ENCODE measurements at regions not wholly inside any gene's neighbourhood (a gene's known extent, or its start where the extent isn't known, plus 50 kb on each side); places are given as distances from the start of the nearest gene placed in this dataset.

DNA sequence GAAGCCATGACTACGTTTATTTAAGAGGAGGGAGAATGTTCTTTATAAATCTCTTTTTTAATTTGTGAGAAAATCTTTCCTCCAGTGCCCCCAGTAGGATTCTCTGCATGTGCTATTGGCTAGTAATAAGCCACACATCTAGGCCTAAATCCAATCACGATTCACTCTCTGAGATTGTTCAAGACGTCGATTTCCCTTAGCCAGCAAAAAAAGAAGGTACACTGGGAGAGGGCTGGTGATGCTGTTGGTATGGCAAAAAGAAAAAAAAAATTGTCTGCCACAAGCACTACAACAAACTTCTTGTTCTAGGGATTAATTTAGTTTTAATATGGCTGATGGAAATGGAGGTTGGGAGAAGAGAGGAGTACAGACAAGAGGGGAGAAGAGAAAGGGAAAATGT, 130.5 kb upstream of the MROH9 start:
- dilution Hi-C loops (cut with MboI; ENCODE audit: extremely low pct_ligation_motif_present, low sequenced_read_pairs): no loop called here
- TF ChIP-seq CTCF (optimal IDR thresholded peaks at IDR 0.05 in 1 of 3, IDR thresholded peaks at IDR 0.05 in 1 of 3, conservative IDR thresholded peaks at IDR 0.05 in 1 of 3; ENCODE audit: extremely low read depth in 1 of 3, insufficient read depth in 2 of 3, low read length in 3 of 3) (no peak), EZH2 (IDR thresholded peaks at IDR 0.05; ENCODE audit: low read length) (no peak)
- Histone ChIP-seq H3K9ac (ENCODE audit: control insufficient read depth, extremely low read depth, insufficient read depth, low read length) (no peak overlapping the region), H3K79me2 (ENCODE audit: control insufficient read depth, insufficient read depth, low read length) (no peaks in the 10 kb centered on the region), H3K9me1 (ENCODE audit: control insufficient read depth, extremely low read depth, insufficient read depth, low read length) (no peaks in the 10 kb centered on the region), H4K20me1 (ENCODE audit: control insufficient read depth, extremely low read depth, insufficient read depth, low read length) (no peaks in the 10 kb centered on the region), H3K4me3 (ENCODE audit: control insufficient read depth in 2 of 3, extremely low read depth in 1 of 3, insufficient read depth in 2 of 3, low read depth in 1 of 3, low read length in 3 of 3) (no peak overlapping the region), H3K36me3 (ENCODE audit: control insufficient read depth in 2 of 2, extremely low read depth in 1 of 2, insufficient read depth in 2 of 2, low read length in 2 of 2) (no peaks in the 10 kb centered on the region), H3K27me3 (ENCODE audit: control insufficient read depth, extremely low read depth, insufficient read depth, low read length) (no peaks in the 10 kb centered on the region), H3K9me3 (ENCODE audit: control insufficient read depth, low read depth, low read length) (no peaks in the 10 kb centered on the region), H3K4me2 (ENCODE audit: control insufficient read depth, extremely low read depth, insufficient read depth, low read depth, low read length) (no peak overlapping the region), H2AFZ (ENCODE audit: control insufficient read depth, low read length) (no peak overlapping the region), H3K4me1 (ENCODE audit: control insufficient read depth, extremely low read depth, insufficient read depth, low read length) (peaks cover 7% of the 10 kb centered on the region), H3K27ac (ENCODE audit: control insufficient read depth, insufficient read depth, low read length) (no peak overlapping the region)
- DNase-seq (ENCODE audit: low read depth, low spot score) (no peak), FAIRE-seq (no peak)

GRCh38 chr1:170806961-170807360, 128.4 kb upstream of the MROH9 start:
- Histone ChIP-seq H3K27ac (ENCODE audit: control insufficient read depth, insufficient read depth, low read length) (peak overlapping the region; percentile 5), H4K20me1 (ENCODE audit: control insufficient read depth, extremely low read depth, insufficient read depth, low read length) (no peaks in the 10 kb centered on the region), H2AFZ (ENCODE audit: control insufficient read depth, low read length) (no peak overlapping the region), H3K4me2 (ENCODE audit: control insufficient read depth, extremely low read depth, insufficient read depth, low read depth, low read length) (no peak overlapping the region), H3K9me3 (ENCODE audit: control insufficient read depth, low read depth, low read length) (no peaks in the 10 kb centered on the region), H3K9me1 (ENCODE audit: control insufficient read depth, extremely low read depth, insufficient read depth, low read length) (no peaks in the 10 kb centered on the region), H3K36me3 (ENCODE audit: control insufficient read depth in 2 of 2, extremely low read depth in 1 of 2, insufficient read depth in 2 of 2, low read length in 2 of 2) (no peaks in the 10 kb centered on the region), H3K4me3 (ENCODE audit: control insufficient read depth in 2 of 3, extremely low read depth in 1 of 3, insufficient read depth in 2 of 3, low read depth in 1 of 3, low read length in 3 of 3) (no peak overlapping the region), H3K79me2 (ENCODE audit: control insufficient read depth, insufficient read depth, low read length) (no peaks in the 10 kb centered on the region), H3K4me1 (ENCODE audit: control insufficient read depth, extremely low read depth, insufficient read depth, low read length) (peaks cover 7% of the 10 kb centered on the region), H3K27me3 (ENCODE audit: control insufficient read depth, extremely low read depth, insufficient read depth, low read length) (no peaks in the 10 kb centered on the region), H3K9ac (ENCODE audit: control insufficient read depth, extremely low read depth, insufficient read depth, low read length) (no peak overlapping the region)
- DNase-seq (ENCODE audit: low read depth, low spot score) (no peak), FAIRE-seq (no peak)
- no peak for TF ChIP-seq EZH2 (IDR thresholded peaks at IDR 0.05; ENCODE audit: low read length)
- dilution Hi-C loops (cut with MboI; ENCODE audit: extremely low pct_ligation_motif_present, low sequenced_read_pairs): no loop called here

DNA sequence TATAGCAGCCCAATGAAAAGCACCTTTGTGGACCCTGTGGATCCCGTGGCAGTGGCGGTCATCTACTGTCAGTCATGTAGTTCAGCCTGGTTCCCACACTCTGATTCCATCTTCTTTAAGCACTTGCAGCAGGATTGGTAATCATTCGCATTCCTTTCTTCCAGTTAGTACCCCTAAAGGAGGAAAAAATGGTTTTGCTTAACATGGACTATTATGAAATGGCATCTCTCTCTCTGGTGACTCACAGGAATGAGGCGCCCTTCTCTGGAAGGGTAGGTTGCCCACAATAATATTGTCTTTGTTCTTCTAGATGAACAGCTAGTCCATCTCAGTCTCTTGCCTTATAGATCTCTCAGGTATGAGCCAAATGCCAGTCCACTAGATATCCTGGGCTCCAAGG, 127.9 kb upstream of the MROH9 start:
- FAIRE-seq: peak; percentile 57
- peak; percentile 11 for DNase-seq (ENCODE audit: low read depth, low spot score)

More for the DNA sequence above, 127.9 kb upstream of the MROH9 start:
- Histone ChIP-seq H2AFZ (ENCODE audit: control insufficient read depth, low read length) (no peak overlapping the region), H3K27me3 (ENCODE audit: control insufficient read depth, extremely low read depth, insufficient read depth, low read length) (no peaks in the 10 kb centered on the region), H3K9ac (ENCODE audit: control insufficient read depth, extremely low read depth, insufficient read depth, low read length) (no peak overlapping the region), H3K9me1 (ENCODE audit: control insufficient read depth, extremely low read depth, insufficient read depth, low read length) (no peaks in the 10 kb centered on the region), H3K79me2 (ENCODE audit: control insufficient read depth, insufficient read depth, low read length) (no peaks in the 10 kb centered on the region), H3K36me3 (ENCODE audit: control insufficient read depth in 2 of 2, extremely low read depth in 1 of 2, insufficient read depth in 2 of 2, low read length in 2 of 2) (no peaks in the 10 kb centered on the region), H4K20me1 (ENCODE audit: control insufficient read depth, extremely low read depth, insufficient read depth, low read length) (no peaks in the 10 kb centered on the region), H3K4me2 (ENCODE audit: control insufficient read depth, extremely low read depth, insufficient read depth, low read depth, low read length) (no peak overlapping the region), H3K4me1 (ENCODE audit: control insufficient read depth, extremely low read depth, insufficient read depth, low read length) (peaks cover 7% of the 10 kb centered on the region), H3K9me3 (ENCODE audit: control insufficient read depth, low read depth, low read length) (no peaks in the 10 kb centered on the region), H3K4me3 (ENCODE audit: control insufficient read depth in 2 of 3, extremely low read depth in 1 of 3, insufficient read depth in 2 of 3, low read depth in 1 of 3, low read length in 3 of 3) (no peak overlapping the region), H3K27ac (ENCODE audit: control insufficient read depth, insufficient read depth, low read length) (peak overlapping the region; percentile 5)
- TF ChIP-seq EZH2 (IDR thresholded peaks at IDR 0.05; ENCODE audit: low read length): no peak
- no peak for TF ChIP-seq CTCF (optimal IDR thresholded peaks at IDR 0.05 in 1 of 3, IDR thresholded peaks at IDR 0.05 in 1 of 3, conservative IDR thresholded peaks at IDR 0.05 in 1 of 3; ENCODE audit: extremely low read depth in 1 of 3, insufficient read depth in 2 of 3, low read length in 3 of 3)
- dilution Hi-C loops (cut with MboI; ENCODE audit: extremely low pct_ligation_motif_present, low sequenced_read_pairs): no loop called here
